GM18867 (cell line): ENCODE measurements at regions not wholly inside any gene's neighbourhood (a gene's known extent, or its start where the extent isn't known, plus 50 kb on each side); places are given as distances from the start of the nearest gene placed in this dataset.
A peak's percentile ranks its signal among the peaks of the same experiment; 100 is the strongest.

Experiments used
- ATAC-seq: cut with Tn5 transposase; IDR thresholded peaks from one replicate; pipeline ENCODE4 v1.9.1; 2021; ENCODE audit warnings: mild to moderate bottlenecking, moderate library complexity; ENCODE audit not compliant: unreplicated experiment

GRCh38 chr5:35478856-35479682 lies 138.6 kb upstream of the SPEF2 start:
- ATAC-seq: peak; percentile 85

GRCh38 chr5:35477911-35478310 lies 139.8 kb upstream of the SPEF2 start:
- ATAC-seq: no peak

- ATAC-seq: no peak
Measured at GRCh38 chr5:35477321-35477720, 140.3 kb upstream of the SPEF2 start.

- ATAC-seq: no peak
Measured at GRCh38 chr5:35476797-35477196, 140.9 kb upstream of the SPEF2 start.

GRCh38 chr5:35476036-35476435 lies 141.6 kb upstream of the SPEF2 start:
- ATAC-seq: no peak

- ATAC-seq: no peak
Measured at GRCh38 chr5:35473589-35473988, 144.1 kb upstream of the SPEF2 start.

- no peak for ATAC-seq
Measured at GRCh38 chr5:35470866-35471265, 146.8 kb upstream of the SPEF2 start.

- ATAC-seq: no peak
Measured at GRCh38 chr5:35468811-35469210, 148.9 kb upstream of the SPEF2 start.

GRCh38 chr5:35466746-35467145 lies 150.9 kb upstream of the SPEF2 start:
- ATAC-seq: no peak

GRCh38 chr5:35464757-35465156 lies 152.9 kb upstream of the SPEF2 start:
- ATAC-seq: no peak

- no peak for ATAC-seq
Measured at GRCh38 chr5:35461530-35461929, 156.1 kb upstream of the SPEF2 start.

- no peak for ATAC-seq
Measured at GRCh38 chr5:35458824-35459207, 158.8 kb upstream of the SPEF2 start.

- ATAC-seq: no peak
Measured at GRCh38 chr5:35457912-35458823, 159.5 kb upstream of the SPEF2 start.

GRCh38 chr5:35456506-35456905 lies 161.2 kb upstream of the SPEF2 start:
- ATAC-seq: no peak

GRCh38 chr5:35454011-35454525 lies 163.6 kb upstream of the SPEF2 start:
- no peak for ATAC-seq

- no peak for ATAC-seq
Measured at GRCh38 chr5:35443803-35444595, 173.7 kb upstream of the SPEF2 start.

- ATAC-seq: no peak
Measured at GRCh38 chr5:35442885-35443639, 174.6 kb upstream of the SPEF2 start.

GRCh38 chr5:35440409-35440808 lies 177.3 kb upstream of the SPEF2 start:
- ATAC-seq: no peak

- ATAC-seq: no peak
Measured at GRCh38 chr5:35438786-35439185, 178.9 kb upstream of the SPEF2 start.

GRCh38 chr5:35438288-35438687 lies 179.4 kb upstream of the SPEF2 start:
- ATAC-seq: no peak
